ENCODE measurements at regions not wholly inside any gene's neighbourhood (a gene's known extent, or its start where the extent isn't known, plus 50 kb on each side); places are given as distances from the start of the nearest gene placed in this dataset.
A peak's percentile ranks its signal among the peaks of the same experiment; 100 is the strongest.
"Not testable (repeated sequence)": the region's sequence is repeated elsewhere in the genome, so short reads cannot be mapped to it uniquely, and the experiment has no call there.

- DNase-seq (ENCODE audit: low spot score): peak; percentile 13
Measured at GRCh38 chr6:105537981-105538578, 135.2 kb upstream of the PREP start.

DNA sequence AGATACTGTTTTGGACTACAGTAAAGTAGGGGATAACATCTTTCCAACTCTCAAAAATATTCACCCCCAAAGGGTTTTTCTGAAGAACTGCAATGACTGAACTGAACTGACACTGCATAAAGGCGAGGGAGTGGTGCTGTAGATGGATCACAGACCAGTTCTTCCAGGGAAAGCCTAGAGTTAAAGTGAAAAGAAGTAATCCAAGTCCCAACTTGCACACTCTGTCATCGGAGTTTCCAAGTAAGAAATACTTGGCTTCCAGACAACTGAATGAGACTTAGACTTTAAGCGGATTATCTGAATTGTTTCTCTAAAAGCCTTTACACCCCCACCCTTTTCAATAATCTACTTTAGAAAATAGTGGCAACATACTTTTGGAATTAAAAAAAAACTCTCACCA, 134.1 kb upstream of the PREP start:
- DNase-seq (ENCODE audit: low spot score): no peak

- DNase-seq (ENCODE audit: low spot score): no peak
Measured at GRCh38 chr6:105533301-105533700, 130.4 kb upstream of the PREP start.

- DNase-seq (ENCODE audit: low spot score): no peak
Measured at GRCh38 chr6:105526225-105526872, 123.5 kb upstream of the PREP start.

DNA sequence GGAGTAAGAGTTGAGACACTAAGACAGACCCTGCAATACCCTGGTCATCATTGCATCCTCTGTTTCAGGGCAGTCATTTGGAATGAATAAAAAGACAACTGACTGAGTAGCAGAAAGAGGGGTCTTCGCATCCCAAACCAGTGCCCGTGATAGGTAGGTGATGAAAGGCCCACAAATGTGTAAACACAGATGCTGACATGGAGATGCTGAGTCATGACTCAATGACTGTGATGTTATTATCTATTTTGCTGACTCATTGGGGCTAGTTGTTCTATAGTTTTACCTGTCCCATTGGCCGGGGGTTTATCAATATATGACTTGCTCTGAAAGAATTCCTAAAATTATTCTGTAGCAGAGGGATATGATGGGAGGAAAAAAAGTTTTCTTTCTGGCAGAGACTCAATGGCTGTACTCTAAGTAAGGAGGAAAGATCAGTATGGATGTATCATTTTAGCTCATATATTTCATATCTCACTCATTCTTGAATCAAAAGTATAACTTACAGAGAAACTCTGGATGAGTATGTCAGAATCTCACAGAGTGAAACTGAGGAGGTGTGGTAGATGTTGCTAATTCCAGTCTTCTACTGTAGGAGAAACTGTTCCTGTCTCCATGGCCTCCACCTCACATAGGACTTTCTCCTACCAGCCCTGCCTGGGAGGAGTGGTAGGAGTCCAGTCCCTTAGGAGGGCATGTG, 119.9 kb upstream of the PREP start:
- DNase-seq (ENCODE audit: low spot score): no peak

DNA sequence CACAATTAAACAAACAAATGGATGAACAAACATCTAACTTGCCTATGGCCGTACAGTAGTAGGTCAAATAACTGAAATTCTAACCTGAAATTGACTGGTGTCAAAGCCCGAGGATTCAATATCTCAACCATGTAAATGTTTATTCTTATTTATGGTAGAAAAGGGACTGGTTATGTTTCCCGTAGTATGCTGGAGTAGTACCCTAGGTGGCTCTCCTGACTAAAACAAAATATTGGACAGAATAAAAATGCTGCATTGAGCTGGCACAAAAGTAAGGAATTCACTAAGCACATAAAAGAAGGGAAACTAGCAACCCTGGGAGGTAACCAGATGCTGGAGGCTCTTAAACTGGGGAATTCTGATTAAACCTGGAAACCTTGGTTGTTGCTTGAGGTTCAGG, 117.1 kb upstream of the PREP start:
- no peak for DNase-seq (ENCODE audit: low spot score)

DNA sequence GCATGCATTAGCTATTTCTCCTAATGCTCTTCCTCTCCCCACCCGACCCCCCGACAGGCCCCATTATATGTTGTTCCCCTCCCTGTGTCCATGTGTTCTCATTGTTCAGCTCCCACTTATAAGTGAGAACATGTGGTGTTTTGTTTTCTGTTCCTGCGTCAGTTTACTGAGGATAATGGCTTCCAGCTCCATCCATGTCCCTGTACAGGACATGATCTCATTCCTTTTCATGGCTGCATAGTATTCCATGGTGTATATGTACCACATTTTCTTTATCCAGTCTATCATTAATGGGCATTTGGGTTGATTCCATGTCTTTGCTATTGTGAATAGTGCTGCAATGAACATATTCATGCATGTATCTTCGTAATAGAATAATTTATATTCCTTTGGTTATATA, 116.1 kb upstream of the PREP start:
- not testable (repeated sequence) for DNase-seq (ENCODE audit: low spot score)

DNA sequence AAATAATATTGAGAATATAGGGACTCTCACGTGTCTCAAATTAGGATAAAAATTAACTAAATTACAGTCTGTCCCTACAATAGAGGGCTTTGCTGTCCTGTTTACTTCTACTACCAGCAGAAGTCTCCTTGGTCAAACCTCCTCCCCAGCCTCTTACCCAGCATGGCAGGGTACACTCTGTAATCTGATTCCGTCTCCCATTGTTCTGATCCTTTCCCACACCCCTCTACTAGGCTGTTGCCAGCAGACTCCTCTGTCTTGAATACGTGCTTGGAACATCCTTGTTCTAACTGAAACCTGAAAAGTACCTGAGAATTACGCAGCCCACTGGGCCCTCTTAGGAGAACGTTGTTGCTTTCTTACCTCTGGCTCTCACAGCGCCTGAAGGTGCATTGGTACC, 112.2 kb upstream of the PREP start:
- DNase-seq (ENCODE audit: low spot score): no peak

- DNase-seq (ENCODE audit: low spot score): no peak
Measured at GRCh38 chr6:105514306-105514705, 111.4 kb upstream of the PREP start.

- DNase-seq (ENCODE audit: low spot score): no peak
Measured at GRCh38 chr6:105511639-105512038, 108.8 kb upstream of the PREP start.

GRCh38 chr6:105510746-105511145, 107.9 kb upstream of the PREP start:
- DNase-seq (ENCODE audit: low spot score): peak; percentile 41

DNA sequence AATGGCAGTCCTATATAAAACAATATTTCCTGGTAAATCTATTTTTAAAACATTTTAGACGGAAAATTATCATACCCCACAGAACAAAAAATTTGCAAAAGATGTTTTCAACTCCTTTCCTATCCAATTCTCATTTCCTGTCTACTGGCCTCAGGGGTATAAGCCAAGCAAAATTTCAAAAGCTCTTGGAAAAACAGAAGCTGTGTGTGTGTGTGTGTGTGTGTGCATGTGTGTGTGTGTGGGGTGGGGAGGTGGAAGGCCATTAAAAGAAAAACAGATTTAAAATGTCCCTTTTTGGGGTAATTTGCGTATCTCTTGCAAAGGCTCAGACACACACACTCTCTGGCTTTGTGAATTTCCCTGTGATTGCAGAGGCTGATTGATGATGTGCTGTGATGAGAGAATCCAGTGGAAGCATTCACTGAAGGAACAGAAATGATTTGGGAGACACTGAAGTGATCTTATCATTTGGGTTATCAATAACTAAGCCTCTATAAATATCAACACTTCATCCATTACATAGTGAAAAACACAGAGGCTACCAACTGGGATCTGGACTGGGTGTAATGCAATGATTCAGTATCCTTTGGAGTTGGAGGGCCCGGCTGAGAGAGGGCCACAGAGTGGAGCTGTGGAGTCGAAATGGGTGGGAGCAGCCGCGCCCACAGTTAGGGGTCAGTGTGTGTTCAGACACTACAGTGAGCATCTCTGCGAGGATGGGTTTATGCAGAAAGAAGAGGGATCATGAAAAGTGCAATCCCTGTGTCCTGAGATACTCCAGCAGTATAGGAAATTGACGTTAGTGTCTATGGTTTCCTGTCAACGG, 106.8 kb upstream of the PREP start:
- DNase-seq (ENCODE audit: low spot score): peak; percentile 21

GRCh38 chr6:105507811-105508210, 104.9 kb upstream of the PREP start:
- DNase-seq (ENCODE audit: low spot score): peak; percentile 43

DNA sequence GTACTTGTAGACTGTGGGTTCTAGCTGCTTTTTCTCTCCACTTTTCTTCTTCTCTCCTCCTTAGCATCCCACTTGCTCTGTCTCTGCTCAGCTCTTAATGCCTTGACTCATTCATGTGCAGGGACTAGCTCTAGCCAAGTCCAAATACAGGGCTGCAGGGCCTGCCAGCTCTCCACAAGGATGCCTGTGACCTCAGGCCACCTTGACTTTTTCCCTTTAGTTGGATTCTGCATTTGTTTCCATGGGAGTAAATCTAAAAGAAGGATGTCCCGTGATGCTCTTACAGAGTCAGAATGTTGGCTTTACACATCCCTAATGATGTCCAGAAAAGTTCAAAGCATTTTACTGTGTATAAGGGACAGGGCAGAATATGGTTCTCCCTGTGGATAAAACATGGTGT, 101.8 kb upstream of the PREP start:
- peak; percentile 27 for DNase-seq (ENCODE audit: low spot score)

DNA sequence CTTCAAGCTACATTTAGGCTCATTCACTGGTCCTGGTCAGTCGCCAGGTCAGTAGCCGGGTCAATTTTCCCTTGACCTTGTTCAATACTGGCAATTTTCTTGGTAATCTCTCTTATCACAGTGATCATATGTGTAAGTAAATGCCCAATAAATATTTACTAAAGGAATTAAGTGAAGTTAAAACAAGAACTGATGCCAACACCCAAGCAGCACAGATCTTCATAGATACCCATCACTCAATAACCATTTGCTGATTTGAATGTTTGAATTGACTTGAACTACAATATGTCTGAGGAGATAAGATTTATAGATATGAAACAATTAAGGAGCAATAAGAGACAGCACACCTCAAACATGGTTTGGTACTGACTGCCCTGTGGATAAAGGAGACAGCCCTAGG, 100.8 kb upstream of the PREP start:
- DNase-seq (ENCODE audit: low spot score): no peak

DNA sequence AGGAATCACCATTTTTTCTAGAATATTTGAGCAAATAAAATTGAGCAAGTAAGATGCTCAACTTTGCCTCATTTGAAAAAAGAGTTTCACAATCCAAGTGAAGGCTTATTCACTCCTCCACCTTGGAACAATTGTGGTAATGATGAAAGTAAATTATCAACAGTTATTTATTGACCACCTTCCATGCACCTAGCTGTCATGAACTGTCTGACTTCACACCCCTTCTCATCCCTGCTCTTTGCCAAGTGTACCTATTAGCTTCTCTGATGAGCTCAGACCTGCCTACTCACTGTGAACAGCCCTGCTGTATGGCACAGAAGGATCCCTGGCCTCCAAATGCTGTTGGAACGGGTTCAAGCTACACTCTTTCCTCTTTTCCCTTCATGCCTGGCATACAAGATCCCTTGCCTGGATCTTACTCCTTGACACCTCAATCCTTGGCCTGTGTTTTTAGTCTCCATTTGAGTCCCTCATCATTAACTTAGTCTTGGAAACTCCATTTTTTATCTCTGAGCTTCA, 99.0 kb upstream of the PREP start:
- DNase-seq (ENCODE audit: low spot score): no peak

DNA sequence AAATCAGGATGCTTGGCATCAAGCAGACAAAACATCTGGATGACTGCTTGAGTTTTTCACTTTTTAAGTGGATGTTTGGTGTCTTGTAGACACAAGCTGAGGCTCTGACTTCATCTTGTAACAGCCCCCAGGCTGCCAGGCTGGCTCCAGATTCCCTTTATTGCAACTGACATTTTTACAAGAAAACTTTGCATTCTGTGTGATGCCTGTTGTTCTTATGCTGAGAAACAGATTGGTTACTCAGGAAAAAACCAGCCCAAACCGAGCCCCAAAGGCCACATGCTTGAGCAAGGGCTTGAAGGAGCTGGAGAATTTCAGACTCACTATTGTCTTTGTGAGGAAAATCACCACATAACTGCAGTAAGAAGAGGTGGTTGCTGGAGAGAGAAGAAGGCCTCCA, 98.4 kb upstream of the PREP start:
- no peak for DNase-seq (ENCODE audit: low spot score)

DNA sequence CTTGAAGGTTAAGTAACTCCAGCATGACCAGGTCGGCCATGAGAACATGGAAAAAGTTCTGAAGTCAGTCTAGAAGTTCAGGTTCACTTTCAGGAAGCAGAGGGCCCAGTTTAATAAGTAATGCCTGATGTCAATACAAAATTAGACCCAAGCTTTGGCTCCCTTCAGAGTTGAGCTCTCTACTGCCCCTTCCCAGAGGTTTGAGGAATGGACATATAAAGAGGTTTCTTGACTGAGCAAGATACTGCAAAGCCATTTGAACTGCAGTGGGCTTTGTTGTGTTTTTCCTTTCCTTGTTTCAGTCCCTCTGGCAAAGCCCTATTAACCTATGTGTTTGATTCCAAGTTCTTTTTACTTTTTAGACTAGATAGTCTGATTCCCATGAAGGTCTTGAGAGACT, 97.8 kb upstream of the PREP start:
- no peak for DNase-seq (ENCODE audit: low spot score)

- DNase-seq (ENCODE audit: low spot score): no peak
Measured at GRCh38 chr6:105499931-105500330, 97.0 kb upstream of the PREP start.

GRCh38 chr6:105499136-105499870, 96.4 kb upstream of the PREP start:
- DNase-seq (ENCODE audit: low spot score): no peak

- DNase-seq (ENCODE audit: low spot score): no peak
Measured at GRCh38 chr6:105497549-105497948, 94.7 kb upstream of the PREP start.

DNA sequence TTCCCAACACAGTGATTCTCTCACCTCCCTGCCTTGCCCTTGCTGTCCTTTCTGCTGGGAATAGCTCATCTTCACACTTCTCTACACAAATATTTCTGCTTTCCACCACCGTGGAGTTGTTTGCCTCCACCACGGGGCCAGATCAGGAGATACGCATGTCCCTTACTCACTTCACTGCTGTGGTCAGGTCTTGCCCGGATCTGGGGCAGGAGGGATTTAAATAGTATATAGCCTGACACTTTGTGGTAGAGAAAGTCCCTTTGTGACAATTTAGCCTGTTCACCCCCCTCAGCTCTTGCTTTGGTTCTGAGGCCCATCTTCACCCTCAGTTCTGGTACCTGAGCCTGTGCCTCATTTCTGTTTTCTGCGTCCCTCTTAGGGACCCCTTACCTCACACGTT, 92.6 kb upstream of the PREP start:
- DNase-seq (ENCODE audit: low spot score): no peak
